GM12892 (cell line): ENCODE measurements at regions not wholly inside any gene's neighbourhood (a gene's known extent, or its start where the extent isn't known, plus 50 kb on each side); places are given as distances from the start of the nearest gene placed in this dataset.
"Not testable (repeated sequence)": the region's sequence is repeated elsewhere in the genome, so short reads cannot be mapped to it uniquely, and the experiment has no call there.

Source experiments
- DNase-seq: peaks from one replicate; pipeline ENCODE4 v3.0.0; 2011; ENCODE audit not compliant: insufficient read length
- FAIRE-seq: peaks from 2 replicates; lab custom pipeline; 2011; peaks lifted over from hg19 to GRCh38; lab: Jason Lieb, UNC
- POLR2A ChIP-seq: IDR thresholded peaks from 2 replicates; pipeline ENCODE4 v1.6.1; 2011; ENCODE audit warnings: low read depth, low read length, control low read depth
- POLR2AphosphoS5 ChIP-seq: IDR thresholded peaks from 2 replicates; pipeline ENCODE4 v1.6.1; 2011; ENCODE audit warnings: low read depth, low read length, control low read depth
- TAF1 ChIP-seq: IDR thresholded peaks from 2 replicates; pipeline ENCODE4 v1.6.1; 2011; ENCODE audit warnings: low read depth, mild to moderate bottlenecking, control low read depth, low read length, borderline replicate concordance

GRCh38 chr11:109519253-109519652 is 97.3 kb downstream of the C11orf87 start:
- FAIRE-seq (no peak), DNase-seq (no peak)
- no peak for TF ChIP-seq POLR2A
- no peak for TF ChIP-seq POLR2AphosphoS5
- TF ChIP-seq TAF1: no peak

GRCh38 chr11:109521571-109522086 is 99.6 kb downstream of the C11orf87 start:
- TF ChIP-seq TAF1: no peak
- no peak for DNase-seq
- FAIRE-seq: no peak

- DNase-seq (no peak), FAIRE-seq (no peak)
- TF ChIP-seq TAF1 (no peak), POLR2A (no peak), POLR2AphosphoS5 (no peak)
These were observed 100.2 kb downstream of the C11orf87 start for GRCh38 chr11:109522116-109522755.

GRCh38 chr11:109525636-109526035 is 103.6 kb downstream of the C11orf87 start:
- not testable (repeated sequence) for FAIRE-seq, DNase-seq

DNA sequence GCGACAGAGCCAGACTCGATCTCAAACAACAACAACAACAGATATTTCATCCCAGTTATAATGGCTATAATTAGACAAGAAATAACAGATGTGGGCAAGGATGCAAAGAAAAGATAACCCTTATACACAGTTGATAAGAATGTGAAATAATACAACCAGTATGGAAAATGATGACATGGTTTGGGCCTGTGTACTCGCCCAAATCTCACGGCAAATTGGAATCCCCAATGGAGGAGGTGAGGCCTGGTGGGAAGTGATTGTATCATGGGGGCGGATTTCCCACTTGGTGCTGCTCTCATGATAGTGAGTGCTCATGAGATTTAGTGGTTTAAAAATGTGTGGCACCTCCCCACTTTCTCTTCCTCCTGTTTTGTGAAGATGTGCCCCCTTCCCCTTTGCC is 104.1 kb downstream of the C11orf87 start:
- FAIRE-seq (no peak), DNase-seq (no peak)
- TF ChIP-seq TAF1: no peak
- no peak for TF ChIP-seq POLR2AphosphoS5
- no peak for TF ChIP-seq POLR2A

- FAIRE-seq: no peak
- DNase-seq: no peak
- no peak for TF ChIP-seq TAF1
- TF ChIP-seq POLR2AphosphoS5: no peak
- no peak for TF ChIP-seq POLR2A
These were observed 104.9 kb downstream of the C11orf87 start for GRCh38 chr11:109526931-109527330.

- TF ChIP-seq POLR2AphosphoS5: no peak
- TF ChIP-seq POLR2A: no peak
- no peak for TF ChIP-seq TAF1
- DNase-seq (no peak), FAIRE-seq (no peak)
These were observed 105.5 kb downstream of the C11orf87 start for GRCh38 chr11:109527496-109527895.

DNA sequence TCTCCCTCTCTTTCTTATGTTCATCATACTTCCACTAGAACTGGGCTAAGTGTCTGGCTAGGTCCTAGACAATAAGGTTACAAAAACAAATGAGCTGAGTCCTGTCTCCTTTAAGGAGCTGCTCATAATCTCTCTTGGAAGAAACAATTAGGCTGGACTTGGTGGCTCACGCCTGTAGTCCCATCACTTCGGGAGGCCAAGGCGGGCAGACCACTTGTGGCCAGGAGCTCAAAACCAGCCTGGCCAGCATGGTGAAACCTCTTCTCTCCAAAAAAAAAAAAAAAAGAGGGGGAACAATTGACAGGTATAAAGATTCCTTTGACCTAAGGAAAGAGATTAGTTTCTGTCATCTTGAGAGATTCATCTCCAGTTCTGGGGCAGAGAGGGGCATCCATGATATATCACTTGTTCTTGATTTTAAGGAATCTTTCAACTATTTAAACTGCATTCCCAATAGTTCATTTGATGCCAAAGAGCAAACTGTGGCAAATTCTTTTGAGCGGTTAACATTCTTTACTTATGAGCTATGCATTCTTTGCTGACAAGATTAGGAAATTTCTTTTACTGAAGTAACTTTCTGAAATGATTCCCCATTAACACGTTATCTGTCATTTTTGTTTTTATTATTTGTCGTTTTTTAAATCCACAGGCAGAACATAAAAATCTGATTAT is 125.5 kb downstream of the C11orf87 start:
- no peak for FAIRE-seq
- TF ChIP-seq TAF1 (no peak), POLR2A (no peak), POLR2AphosphoS5 (no peak)
- no peak for DNase-seq

DNA sequence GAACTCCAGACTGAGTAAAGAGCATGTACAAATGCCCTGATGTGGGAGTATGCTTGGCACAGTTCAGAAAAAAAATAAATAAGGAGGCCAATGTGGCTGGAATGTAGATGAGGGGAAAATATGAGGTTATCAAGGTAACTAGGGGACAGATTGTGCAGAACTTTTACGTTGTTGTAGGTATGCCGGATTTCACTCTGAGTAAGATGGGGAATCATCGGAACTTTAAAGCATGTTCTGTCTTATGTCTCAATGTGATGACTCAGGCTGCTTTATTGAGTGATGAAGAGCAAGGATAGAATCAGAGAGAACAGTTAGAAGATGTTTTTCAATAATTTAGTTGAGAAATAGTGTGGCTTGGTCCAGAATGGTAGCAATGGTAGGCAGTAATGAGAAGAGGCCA is 130.4 kb downstream of the C11orf87 start:
- DNase-seq: no peak
- TF ChIP-seq POLR2A: no peak
- no peak for TF ChIP-seq TAF1
- no peak for TF ChIP-seq POLR2AphosphoS5
- FAIRE-seq: peak; percentile 82

GRCh38 chr11:109553284-109553683 is 131.3 kb downstream of the C11orf87 start:
- DNase-seq (no peak), FAIRE-seq (no peak)
- no peak for TF ChIP-seq TAF1
- TF ChIP-seq POLR2AphosphoS5: no peak
- no peak for TF ChIP-seq POLR2A

- TF ChIP-seq POLR2AphosphoS5 (no peak), TAF1 (no peak)
- DNase-seq: no peak
- FAIRE-seq: no peak
These were observed 133.0 kb downstream of the C11orf87 start for GRCh38 chr11:109554951-109555350.

GRCh38 chr11:109564241-109564640 is 142.3 kb downstream of the C11orf87 start:
- no peak for DNase-seq
- FAIRE-seq: no peak
- TF ChIP-seq POLR2A (no peak), TAF1 (no peak)

GRCh38 chr11:109582470-109582869 is 160.5 kb downstream of the C11orf87 start:
- no peak for FAIRE-seq
- no peak for TF ChIP-seq POLR2A
- no peak for TF ChIP-seq POLR2AphosphoS5
- no peak for TF ChIP-seq TAF1
- no peak for DNase-seq
